ENCODE measurements at regions not wholly inside any gene's neighbourhood (a gene's known extent, or its start where the extent isn't known, plus 50 kb on each side); places are given as distances from the start of the nearest gene placed in this dataset.
A peak's percentile ranks its signal among the peaks of the same experiment; 100 is the strongest.

- no peaks in the 10 kb centered on the region for H3K27me3 ChIP-seq (ENCODE audit: control insufficient read depth, insufficient read depth, low read length)
- TF ChIP-seq, protein P1, sequence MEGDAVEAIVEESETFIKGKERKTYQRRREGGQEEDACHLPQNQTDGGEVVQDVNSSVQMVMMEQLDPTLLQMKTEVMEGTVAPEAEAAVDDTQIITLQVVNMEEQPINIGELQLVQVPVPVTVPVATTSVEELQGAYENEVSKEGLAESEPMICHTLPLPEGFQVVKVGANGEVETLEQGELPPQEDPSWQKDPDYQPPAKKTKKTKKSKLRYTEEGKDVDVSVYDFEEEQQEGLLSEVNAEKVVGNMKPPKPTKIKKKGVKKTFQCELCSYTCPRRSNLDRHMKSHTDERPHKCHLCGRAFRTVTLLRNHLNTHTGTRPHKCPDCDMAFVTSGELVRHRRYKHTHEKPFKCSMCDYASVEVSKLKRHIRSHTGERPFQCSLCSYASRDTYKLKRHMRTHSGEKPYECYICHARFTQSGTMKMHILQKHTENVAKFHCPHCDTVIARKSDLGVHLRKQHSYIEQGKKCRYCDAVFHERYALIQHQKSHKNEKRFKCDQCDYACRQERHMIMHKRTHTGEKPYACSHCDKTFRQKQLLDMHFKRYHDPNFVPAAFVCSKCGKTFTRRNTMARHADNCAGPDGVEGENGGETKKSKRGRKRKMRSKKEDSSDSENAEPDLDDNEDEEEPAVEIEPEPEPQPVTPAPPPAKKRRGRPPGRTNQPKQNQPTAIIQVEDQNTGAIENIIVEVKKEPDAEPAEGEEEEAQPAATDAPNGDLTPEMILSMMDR (IDR thresholded peaks at IDR 0.05) = no peak
- no peaks in the 10 kb centered on the region for H3K79me2 ChIP-seq
- H3K4me2 ChIP-seq (ENCODE audit: low read length) = no peak overlapping the region
- H3K9me3 ChIP-seq (ENCODE audit: control insufficient read depth, low read length) = no peaks in the 10 kb centered on the region
- peak overlapping the region; percentile 36 for H2AFZ ChIP-seq
- peaks cover 25% of the 10 kb centered on the region for H3K4me1 ChIP-seq
- no peak overlapping the region for H3K4me3 ChIP-seq (ENCODE audit: low read depth, low read length)
- no peaks in the 10 kb centered on the region for H3K36me3 ChIP-seq (ENCODE audit: control insufficient read depth, insufficient read depth, low read length)
- no peak overlapping the region for H3K9ac ChIP-seq
- H3K27ac ChIP-seq = peak overlapping the region; percentile 0
Measured at GRCh38 chr6:134642819-134643218, 307.1 kb downstream of the ALDH8A1 start.

DNA sequence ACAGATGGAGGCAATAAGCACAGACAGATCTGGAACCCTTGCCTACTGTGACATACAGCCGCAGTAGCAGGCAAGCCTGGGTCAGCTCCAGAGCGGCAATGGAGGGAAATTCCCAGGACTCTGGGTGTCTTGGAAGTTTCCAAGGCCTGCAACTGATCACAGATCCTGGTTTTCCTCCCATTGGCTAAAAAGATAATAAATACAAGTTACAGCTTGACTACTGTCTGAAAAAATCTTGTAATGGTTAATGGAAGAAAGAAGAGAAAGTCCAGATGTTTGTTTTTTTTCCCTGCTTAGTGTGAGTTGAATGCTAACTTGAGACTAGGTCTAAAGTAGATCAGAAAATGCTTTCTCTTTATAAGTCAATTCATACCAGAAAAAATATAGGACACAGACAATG, 307.6 kb downstream of the ALDH8A1 start:
- Histone ChIP-seq H3K9me3 (ENCODE audit: control insufficient read depth, low read length) (no peaks in the 10 kb centered on the region), H2AFZ (peak overlapping the region; percentile 36), H3K27me3 (ENCODE audit: control insufficient read depth, insufficient read depth, low read length) (no peaks in the 10 kb centered on the region), H3K4me1 (peaks cover 31% of the 10 kb centered on the region), H3K4me2 (ENCODE audit: low read length) (no peak overlapping the region), H3K79me2 (no peaks in the 10 kb centered on the region), H3K4me3 (ENCODE audit: low read depth, low read length) (no peak overlapping the region), H3K9ac (no peak overlapping the region), H3K36me3 (ENCODE audit: control insufficient read depth, insufficient read depth, low read length) (no peaks in the 10 kb centered on the region), H3K27ac (peak overlapping the region; percentile 17)
- TF ChIP-seq, protein P1 (IDR thresholded peaks at IDR 0.05) = no peak

DNA sequence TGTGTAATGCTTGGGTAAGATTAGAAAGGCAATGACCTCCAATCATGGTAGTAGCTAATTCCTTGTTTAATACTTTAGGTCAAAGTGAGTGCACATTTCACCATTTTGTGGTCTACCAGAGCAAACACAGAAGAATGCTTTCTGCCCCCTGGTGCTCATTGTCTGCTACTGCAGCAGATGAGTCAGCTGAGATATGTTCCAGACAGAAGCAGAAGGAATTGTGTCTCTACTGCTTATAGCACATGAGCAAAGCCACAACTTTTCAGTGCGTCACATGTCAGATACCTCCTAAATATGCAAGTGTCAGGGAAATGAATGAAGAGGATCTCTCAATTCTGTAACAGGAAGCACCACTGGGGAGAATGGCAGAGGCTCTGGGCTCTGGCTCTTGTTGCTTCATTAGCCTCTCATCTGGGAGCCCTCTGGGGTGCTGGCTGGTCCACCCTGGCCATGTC, 308.9 kb downstream of the ALDH8A1 start:
- TF ChIP-seq, protein P1 (IDR thresholded peaks at IDR 0.05) = peak; percentile 97
- Histone ChIP-seq H3K4me3 (ENCODE audit: low read depth, low read length) (peak overlapping the region; percentile 8), H3K4me2 (ENCODE audit: low read length) (peak overlapping the region; percentile 19), H3K4me1 (peaks cover 38% of the 10 kb centered on the region), H3K36me3 (ENCODE audit: control insufficient read depth, insufficient read depth, low read length) (no peaks in the 10 kb centered on the region), H3K27me3 (ENCODE audit: control insufficient read depth, insufficient read depth, low read length) (no peaks in the 10 kb centered on the region), H3K79me2 (no peaks in the 10 kb centered on the region), H3K9ac (no peak overlapping the region), H3K9me3 (ENCODE audit: control insufficient read depth, low read length) (no peaks in the 10 kb centered on the region), H3K27ac (peak overlapping the region; percentile 40), H2AFZ (peak overlapping the region; percentile 63)

DNA sequence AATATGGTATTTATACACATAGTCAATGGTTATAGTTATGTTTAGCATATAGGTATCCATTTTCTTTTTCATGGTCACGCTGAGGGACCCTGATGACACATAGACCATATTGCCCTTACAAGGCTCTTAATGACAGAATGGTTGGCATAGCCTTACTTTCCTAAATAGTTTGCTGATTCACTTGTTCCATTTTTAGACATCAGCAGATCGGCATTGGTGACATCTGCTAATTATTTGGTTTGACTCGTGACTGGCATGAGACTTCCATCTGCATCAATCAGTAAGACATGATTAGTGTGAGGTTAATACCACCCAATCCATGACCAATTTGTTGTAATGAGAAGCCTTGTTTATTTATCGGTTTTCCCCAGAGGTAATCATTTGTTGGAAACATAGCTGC, 309.7 kb downstream of the ALDH8A1 start:
- H3K27me3 ChIP-seq (ENCODE audit: control insufficient read depth, insufficient read depth, low read length) = no peaks in the 10 kb centered on the region
- H3K4me3 ChIP-seq (ENCODE audit: low read depth, low read length) = peak overlapping the region; percentile 8
- H2AFZ ChIP-seq = no peak overlapping the region
- no peak overlapping the region for H3K27ac ChIP-seq
- H3K79me2 ChIP-seq = no peaks in the 10 kb centered on the region
- H3K9ac ChIP-seq = no peak overlapping the region
- TF ChIP-seq, protein P1 (IDR thresholded peaks at IDR 0.05) = no peak
- H3K36me3 ChIP-seq (ENCODE audit: control insufficient read depth, insufficient read depth, low read length) = no peaks in the 10 kb centered on the region
- H3K4me1 ChIP-seq = peaks cover 37% of the 10 kb centered on the region
- H3K4me2 ChIP-seq (ENCODE audit: low read length) = peak overlapping the region; percentile 11
- H3K9me3 ChIP-seq (ENCODE audit: control insufficient read depth, low read length) = no peaks in the 10 kb centered on the region

DNA sequence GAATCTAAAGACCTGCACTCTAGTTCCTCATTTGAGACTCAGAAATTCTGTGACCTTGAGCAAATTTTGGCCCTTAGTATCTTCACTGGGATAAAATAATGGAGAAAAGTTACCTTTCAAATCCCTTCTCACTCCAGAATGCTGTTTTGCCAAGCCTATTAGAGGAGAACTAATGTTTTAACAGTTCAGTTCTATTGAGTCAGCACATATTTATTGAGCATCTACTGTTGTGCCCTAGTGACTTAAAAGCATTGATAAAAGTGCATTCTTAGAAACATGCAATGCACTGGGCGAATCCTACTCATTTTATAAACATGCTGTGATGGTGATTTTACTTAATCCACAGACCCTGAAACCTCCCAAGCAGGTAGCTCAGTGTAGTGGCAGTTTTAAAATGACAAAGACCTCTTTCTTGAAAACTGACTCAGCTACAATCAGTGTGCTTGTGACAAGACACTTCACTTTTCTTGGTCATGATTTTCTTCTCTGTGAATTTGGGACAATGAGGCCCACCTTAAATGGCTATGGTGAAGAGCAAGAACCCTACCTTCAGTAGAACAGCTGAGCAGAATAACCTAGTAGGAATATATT, 312.0 kb downstream of the ALDH8A1 start:
- no peaks in the 10 kb centered on the region for H3K9me3 ChIP-seq (ENCODE audit: control insufficient read depth, low read length)
- TF ChIP-seq, protein P1 (IDR thresholded peaks at IDR 0.05) = no peak
- H3K27ac ChIP-seq = no peak overlapping the region
- no peak overlapping the region for H3K9ac ChIP-seq
- H3K79me2 ChIP-seq = no peaks in the 10 kb centered on the region
- H3K27me3 ChIP-seq (ENCODE audit: control insufficient read depth, insufficient read depth, low read length) = no peaks in the 10 kb centered on the region
- no peaks in the 10 kb centered on the region for H3K36me3 ChIP-seq (ENCODE audit: control insufficient read depth, insufficient read depth, low read length)
- peak overlapping the region; percentile 63 for H2AFZ ChIP-seq
- H3K4me2 ChIP-seq (ENCODE audit: low read length) = no peak overlapping the region
- peaks cover 26% of the 10 kb centered on the region for H3K4me1 ChIP-seq
- H3K4me3 ChIP-seq (ENCODE audit: low read depth, low read length) = no peak overlapping the region
